Suprapubic skin (tissue), 4 donors: ENCODE measurements at regions not wholly inside any gene's neighbourhood (a gene's known extent, or its start where the extent isn't known, plus 50 kb on each side); places are given as distances from the start of the nearest gene placed in this dataset.
"Not testable (repeated sequence)": the region's sequence is repeated elsewhere in the genome, so short reads cannot be mapped to it uniquely, and the experiment has no call there.

Source experiments
- CTCF ChIP-seq, 2 donors: fragments of 200-600 bp in 1 of 2; fragments of 450-650 bp in 1 of 2; sonication (generic) in 1 of 2; IDR thresholded peaks; one replicate each; pipeline ENCODE4 v1.5.1; 2016 to 2019; ENCODE audit warnings: antibody characterized with exemption in 2 of 2, mild to moderate bottlenecking in 1 of 2, moderate library complexity in 1 of 2
- POLR2A ChIP-seq, 2 donors: fragments of 450-650 bp; IDR thresholded peaks; one replicate each; pipeline ENCODE4 v1.6.1; 2017; ENCODE audit warnings: antibody characterized with exemption in 2 of 2, mild to moderate bottlenecking in 2 of 2, moderate library complexity in 2 of 2
- POLR2AphosphoS5 ChIP-seq, 3 donors: sonication (generic); formaldehyde crosslinking; IDR thresholded peaks; one replicate each; pipeline ENCODE4 v1.6.1; 2017; ENCODE audit warnings: antibody characterized with exemption in 3 of 3

GRCh38 chr22:10698836-10699235 lies 4829.2 kb upstream of the OR11H1 start:
- not testable (repeated sequence) for TF ChIP-seq CTCF, POLR2A, POLR2AphosphoS5 (IDR thresholded peaks at IDR 0.05)
